22Rv1 (cell line): ENCODE measurements at regions not wholly inside any gene's neighbourhood (a gene's known extent, or its start where the extent isn't known, plus 50 kb on each side); places are given as distances from the start of the nearest gene placed in this dataset.

Experiments used
- H3K27ac ChIP-seq: fragments of 450-650 bp; 2 replicates; pipeline ENCODE4 v1.5.1; 2017
- ZFX ChIP-seq: fragments of 450-650 bp; IDR thresholded peaks from 2 replicates; pipeline ENCODE4 v1.6.1; 2017; ENCODE audit warnings: antibody characterized with exemption, borderline replicate concordance
- TF ChIP-seq, protein P1 (sequence below): fragments of 450-650 bp; IDR thresholded peaks from 2 replicates; pipeline ENCODE4 v1.5.1; 2017; ENCODE audit warnings: mild to moderate bottlenecking

DNA sequence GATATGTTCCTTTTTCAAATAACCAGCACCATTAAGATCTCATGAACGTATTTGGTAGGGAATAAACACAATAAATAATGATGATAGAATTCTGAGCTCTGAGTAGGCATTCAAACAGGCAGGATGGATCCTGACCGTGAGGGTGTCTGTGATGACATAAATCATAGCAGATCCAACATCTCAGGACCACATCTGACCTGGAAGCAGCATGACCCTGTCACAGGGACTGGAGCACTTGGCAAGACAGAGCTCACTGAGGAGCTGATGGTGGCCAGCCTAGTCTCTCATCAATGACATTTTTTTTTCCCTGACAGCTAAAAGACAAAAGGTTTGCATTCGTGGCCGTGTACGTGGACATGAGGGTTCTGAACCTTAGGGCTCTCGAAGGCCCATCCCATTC lies 337.5 kb downstream of the NPIPA8 start:
- TF ChIP-seq ZFX: no peak
- no peak overlapping the region for H3K27ac ChIP-seq

DNA sequence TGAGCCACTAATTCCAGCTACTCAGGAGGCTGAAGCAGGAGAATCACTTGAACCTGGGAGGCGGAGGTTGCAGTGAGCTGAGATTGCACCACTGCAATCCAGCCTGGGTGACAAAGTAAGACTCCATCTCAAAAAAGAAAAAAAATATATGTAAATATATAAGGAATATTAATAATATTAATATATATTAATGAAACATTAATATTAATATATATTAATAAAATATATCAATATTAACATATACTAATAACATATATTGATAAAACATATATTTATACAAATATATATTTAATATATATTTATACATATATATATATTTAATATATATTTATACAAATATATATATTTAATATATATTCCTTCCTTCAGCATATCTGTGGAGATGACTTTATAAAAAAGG lies 338.0 kb downstream of the NPIPA8 start:
- TF ChIP-seq, protein P1, sequence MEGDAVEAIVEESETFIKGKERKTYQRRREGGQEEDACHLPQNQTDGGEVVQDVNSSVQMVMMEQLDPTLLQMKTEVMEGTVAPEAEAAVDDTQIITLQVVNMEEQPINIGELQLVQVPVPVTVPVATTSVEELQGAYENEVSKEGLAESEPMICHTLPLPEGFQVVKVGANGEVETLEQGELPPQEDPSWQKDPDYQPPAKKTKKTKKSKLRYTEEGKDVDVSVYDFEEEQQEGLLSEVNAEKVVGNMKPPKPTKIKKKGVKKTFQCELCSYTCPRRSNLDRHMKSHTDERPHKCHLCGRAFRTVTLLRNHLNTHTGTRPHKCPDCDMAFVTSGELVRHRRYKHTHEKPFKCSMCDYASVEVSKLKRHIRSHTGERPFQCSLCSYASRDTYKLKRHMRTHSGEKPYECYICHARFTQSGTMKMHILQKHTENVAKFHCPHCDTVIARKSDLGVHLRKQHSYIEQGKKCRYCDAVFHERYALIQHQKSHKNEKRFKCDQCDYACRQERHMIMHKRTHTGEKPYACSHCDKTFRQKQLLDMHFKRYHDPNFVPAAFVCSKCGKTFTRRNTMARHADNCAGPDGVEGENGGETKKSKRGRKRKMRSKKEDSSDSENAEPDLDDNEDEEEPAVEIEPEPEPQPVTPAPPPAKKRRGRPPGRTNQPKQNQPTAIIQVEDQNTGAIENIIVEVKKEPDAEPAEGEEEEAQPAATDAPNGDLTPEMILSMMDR: no peak
- TF ChIP-seq ZFX: no peak

DNA sequence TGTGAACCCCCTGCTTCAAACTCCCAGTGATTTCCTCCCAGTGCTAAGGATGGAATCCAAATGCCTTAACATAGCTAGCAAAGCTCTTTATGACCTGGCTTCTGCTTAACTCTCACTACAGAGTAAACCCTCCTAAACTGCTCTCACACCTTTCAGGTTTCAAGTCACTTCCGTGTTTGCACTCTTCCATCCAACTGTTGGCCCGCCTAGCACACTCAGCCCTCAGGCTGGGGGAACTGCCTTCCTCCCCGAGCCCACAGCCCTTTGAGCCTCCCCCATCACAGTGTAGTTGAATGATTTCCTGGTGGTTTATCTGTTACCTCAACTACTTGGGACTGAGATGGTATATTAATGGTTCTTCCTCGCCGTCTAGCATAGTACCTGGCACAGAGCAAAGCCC lies 342.5 kb downstream of the NPIPA8 start:
- no peak overlapping the region for H3K27ac ChIP-seq
- TF ChIP-seq ZFX: no peak
- TF ChIP-seq, protein P1: no peak

More for the DNA sequence above, 338.0 kb downstream of the NPIPA8 start:
- no peak overlapping the region for H3K27ac ChIP-seq

DNA sequence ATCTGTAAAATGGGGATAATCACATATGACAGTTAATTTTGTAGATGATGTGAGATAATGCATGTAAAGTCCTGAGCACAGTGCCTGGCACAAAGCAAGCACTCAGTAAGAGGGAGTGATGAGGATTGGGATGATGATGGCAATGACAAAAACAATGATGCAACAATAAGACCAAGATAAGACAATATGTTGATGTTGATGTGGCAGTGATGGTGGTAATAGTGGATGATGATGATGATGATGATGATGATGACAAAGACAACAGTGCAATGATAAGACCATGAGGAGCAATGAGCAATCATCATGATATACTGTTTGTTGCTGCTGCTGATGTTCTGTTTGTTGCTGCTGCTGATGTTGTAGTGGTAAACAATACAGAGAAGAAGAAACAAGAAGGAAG lies 344.1 kb downstream of the NPIPA8 start:
- TF ChIP-seq, protein P1: no peak
- no peak for TF ChIP-seq ZFX
- no peak overlapping the region for H3K27ac ChIP-seq

DNA sequence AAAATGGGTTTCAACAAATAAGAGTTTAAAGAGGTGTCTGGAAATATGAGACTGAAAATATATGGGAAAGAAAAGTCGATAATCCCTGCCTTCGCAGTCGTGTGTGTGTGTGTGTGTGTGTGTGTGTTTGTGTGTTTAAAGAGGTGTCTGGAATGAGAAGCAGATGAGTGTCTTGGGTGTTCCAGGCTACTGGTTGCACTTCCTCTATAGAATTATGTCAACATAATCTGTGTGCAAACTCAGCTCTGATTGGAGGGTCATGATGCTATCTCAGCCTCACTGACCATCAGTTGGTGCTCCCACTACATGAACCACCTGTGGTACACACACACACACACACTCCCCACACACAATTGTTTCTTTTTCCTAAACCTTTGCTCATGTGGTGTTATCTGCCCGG lies 347.3 kb downstream of the NPIPA8 start:
- TF ChIP-seq, protein P1: no peak
- TF ChIP-seq ZFX: no peak
- H3K27ac ChIP-seq: no peak overlapping the region

DNA sequence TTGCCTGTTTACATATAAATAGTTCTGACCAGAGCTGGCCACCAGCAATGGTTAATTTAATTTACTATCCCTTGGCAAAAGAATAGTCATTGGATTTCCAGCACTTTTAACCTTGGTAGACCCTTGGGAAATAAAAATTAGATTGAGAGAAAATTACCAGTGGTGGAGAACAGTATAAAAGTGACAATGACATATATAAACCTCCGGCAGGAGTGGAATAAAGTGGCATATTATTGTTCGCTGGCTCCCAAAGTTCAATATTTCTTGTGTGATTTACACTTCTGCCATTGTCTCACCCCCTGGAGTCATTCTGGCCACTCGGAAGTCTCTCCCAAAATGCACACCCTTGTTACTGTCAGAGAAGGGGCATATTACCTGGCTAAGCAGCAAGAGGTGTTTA lies 347.7 kb downstream of the NPIPA8 start:
- no peak for TF ChIP-seq ZFX
- TF ChIP-seq, protein P1: no peak
- no peak overlapping the region for H3K27ac ChIP-seq

DNA sequence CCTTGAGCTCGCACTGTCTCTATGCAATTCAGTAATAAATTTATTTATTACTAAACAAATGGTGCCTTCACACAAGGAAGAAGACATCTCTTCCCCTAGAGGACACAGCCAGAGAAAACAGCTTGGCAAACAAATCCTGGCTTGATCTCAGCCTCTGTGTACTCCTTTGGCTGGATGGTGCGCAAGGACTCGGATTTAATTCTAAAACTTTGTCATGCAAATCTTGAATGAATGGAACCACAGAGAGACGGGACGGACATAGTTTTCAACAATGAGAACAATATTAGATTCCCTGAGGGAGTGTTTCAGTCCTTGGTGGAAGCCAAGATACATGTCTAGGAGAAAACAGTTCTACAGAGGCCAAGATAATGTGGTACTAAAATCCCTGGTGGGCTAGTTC lies 349.5 kb downstream of the NPIPA8 start:
- H3K27ac ChIP-seq: no peak overlapping the region
- TF ChIP-seq, protein P1: no peak
- TF ChIP-seq ZFX: no peak

DNA sequence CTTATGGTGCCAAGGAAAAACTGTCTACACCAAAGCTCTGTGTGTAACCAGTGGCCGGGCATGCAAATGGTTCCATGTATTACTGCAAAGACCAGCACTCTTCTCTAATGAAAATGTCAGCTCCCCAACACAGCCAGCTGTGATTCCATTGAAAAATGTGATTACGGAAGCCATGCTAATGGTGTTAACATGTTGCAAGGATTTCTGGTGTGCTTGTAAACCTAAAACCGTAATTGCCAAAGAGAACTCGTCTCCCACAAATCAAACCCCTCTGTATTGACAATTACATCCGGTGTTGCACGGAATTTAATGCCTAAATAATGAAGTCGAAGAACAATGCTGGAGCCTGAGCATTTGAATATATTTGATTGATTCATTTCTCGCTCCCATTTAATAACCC lies 351.7 kb downstream of the NPIPA8 start:
- H3K27ac ChIP-seq: no peak overlapping the region
- TF ChIP-seq ZFX: no peak
- TF ChIP-seq, protein P1: no peak
